ENCODE measurements at regions not wholly inside any gene's neighbourhood (a gene's known extent, or its start where the extent isn't known, plus 50 kb on each side); places are given as distances from the start of the nearest gene placed in this dataset.

GRCh38 chr6:4610256-4610655 lies 165.9 kb upstream of the CDYL start:
- TF ChIP-seq ZC3H10 (CRISPR knock-in tag; IDR thresholded peaks at IDR 0.05) (no peak), TOX (CRISPR knock-in tag; IDR thresholded peaks at IDR 0.05; ENCODE audit: borderline replicate concordance) (no peak), CSDC2 (CRISPR knock-in tag; IDR thresholded peaks at IDR 0.05) (no peak), ZFP30 (CRISPR knock-in tag; IDR thresholded peaks at IDR 0.05) (no peak), OSR1 (CRISPR knock-in tag; IDR thresholded peaks at IDR 0.05) (no peak), ZNF70 (CRISPR knock-in tag; IDR thresholded peaks at IDR 0.05) (no peak), ARNTL (CRISPR knock-in tag; IDR thresholded peaks at IDR 0.05; ENCODE audit: borderline replicate concordance, low read depth) (no peak), ZFP3 (CRISPR knock-in tag; IDR thresholded peaks at IDR 0.05) (no peak), ZNF8 (CRISPR knock-in tag; IDR thresholded peaks at IDR 0.05) (no peak), CREB5 (CRISPR knock-in tag; IDR thresholded peaks at IDR 0.05; ENCODE audit: low read depth) (no peak), SNAI2 (CRISPR knock-in tag; IDR thresholded peaks at IDR 0.05) (no peak)
- TF ChIP-seq, protein P1, sequence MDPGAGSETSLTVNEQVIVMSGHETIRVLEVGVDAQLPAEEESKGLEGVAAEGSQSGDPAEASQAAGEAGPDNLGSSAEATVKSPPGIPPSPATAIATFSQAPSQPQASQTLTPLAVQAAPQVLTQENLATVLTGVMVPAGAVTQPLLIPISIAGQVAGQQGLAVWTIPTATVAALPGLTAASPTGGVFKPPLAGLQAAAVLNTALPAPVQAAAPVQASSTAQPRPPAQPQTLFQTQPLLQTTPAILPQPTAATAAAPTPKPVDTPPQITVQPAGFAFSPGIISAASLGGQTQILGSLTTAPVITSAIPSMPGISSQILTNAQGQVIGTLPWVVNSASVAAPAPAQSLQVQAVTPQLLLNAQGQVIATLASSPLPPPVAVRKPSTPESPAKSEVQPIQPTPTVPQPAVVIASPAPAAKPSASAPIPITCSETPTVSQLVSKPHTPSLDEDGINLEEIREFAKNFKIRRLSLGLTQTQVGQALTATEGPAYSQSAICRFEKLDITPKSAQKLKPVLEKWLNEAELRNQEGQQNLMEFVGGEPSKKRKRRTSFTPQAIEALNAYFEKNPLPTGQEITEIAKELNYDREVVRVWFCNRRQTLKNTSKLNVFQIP (CRISPR knock-in tag; IDR thresholded peaks at IDR 0.05; ENCODE audit: borderline replicate concordance, low read depth) = no peak
- TF ChIP-seq, protein P2, sequence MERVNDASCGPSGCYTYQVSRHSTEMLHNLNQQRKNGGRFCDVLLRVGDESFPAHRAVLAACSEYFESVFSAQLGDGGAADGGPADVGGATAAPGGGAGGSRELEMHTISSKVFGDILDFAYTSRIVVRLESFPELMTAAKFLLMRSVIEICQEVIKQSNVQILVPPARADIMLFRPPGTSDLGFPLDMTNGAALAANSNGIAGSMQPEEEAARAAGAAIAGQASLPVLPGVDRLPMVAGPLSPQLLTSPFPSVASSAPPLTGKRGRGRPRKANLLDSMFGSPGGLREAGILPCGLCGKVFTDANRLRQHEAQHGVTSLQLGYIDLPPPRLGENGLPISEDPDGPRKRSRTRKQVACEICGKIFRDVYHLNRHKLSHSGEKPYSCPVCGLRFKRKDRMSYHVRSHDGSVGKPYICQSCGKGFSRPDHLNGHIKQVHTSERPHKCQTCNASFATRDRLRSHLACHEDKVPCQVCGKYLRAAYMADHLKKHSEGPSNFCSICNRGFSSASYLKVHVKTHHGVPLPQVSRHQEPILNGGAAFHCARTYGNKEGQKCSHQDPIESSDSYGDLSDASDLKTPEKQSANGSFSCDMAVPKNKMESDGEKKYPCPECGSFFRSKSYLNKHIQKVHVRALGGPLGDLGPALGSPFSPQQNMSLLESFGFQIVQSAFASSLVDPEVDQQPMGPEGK (CRISPR knock-in tag; IDR thresholded peaks at IDR 0.05; ENCODE audit: borderline replicate concordance) = no peak
- TF ChIP-seq, protein P3, sequence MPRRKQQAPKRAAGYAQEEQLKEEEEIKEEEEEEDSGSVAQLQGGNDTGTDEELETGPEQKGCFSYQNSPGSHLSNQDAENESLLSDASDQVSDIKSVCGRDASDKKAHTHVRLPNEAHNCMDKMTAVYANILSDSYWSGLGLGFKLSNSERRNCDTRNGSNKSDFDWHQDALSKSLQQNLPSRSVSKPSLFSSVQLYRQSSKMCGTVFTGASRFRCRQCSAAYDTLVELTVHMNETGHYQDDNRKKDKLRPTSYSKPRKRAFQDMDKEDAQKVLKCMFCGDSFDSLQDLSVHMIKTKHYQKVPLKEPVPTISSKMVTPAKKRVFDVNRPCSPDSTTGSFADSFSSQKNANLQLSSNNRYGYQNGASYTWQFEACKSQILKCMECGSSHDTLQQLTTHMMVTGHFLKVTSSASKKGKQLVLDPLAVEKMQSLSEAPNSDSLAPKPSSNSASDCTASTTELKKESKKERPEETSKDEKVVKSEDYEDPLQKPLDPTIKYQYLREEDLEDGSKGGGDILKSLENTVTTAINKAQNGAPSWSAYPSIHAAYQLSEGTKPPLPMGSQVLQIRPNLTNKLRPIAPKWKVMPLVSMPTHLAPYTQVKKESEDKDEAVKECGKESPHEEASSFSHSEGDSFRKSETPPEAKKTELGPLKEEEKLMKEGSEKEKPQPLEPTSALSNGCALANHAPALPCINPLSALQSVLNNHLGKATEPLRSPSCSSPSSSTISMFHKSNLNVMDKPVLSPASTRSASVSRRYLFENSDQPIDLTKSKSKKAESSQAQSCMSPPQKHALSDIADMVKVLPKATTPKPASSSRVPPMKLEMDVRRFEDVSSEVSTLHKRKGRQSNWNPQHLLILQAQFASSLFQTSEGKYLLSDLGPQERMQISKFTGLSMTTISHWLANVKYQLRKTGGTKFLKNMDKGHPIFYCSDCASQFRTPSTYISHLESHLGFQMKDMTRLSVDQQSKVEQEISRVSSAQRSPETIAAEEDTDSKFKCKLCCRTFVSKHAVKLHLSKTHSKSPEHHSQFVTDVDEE (CRISPR knock-in tag; IDR thresholded peaks at IDR 0.05) = no peak

Measured in SK-N-SH treated with all-trans-retinoic acid at 6 μM for 48 hours (cell line).